Ascending aorta (tissue), 2 donors: ENCODE measurements at regions not wholly inside any gene's neighbourhood (a gene's known extent, or its start where the extent isn't known, plus 50 kb on each side); places are given as distances from the start of the nearest gene placed in this dataset.
"Not testable (repeated sequence)": the region's sequence is repeated elsewhere in the genome, so short reads cannot be mapped to it uniquely, and the experiment has no call there.

Source experiments
- DNase-seq, 2 donors: peaks; one replicate each; pipeline ENCODE4 v3.0.0-alpha.2; 2019; ENCODE audit warnings: low spot score in 2 of 2
- H3K27ac ChIP-seq, 2 donors: fragments of 200-600 bp; sonication (generic); one replicate each; pipeline ENCODE4 v1.5.1; 2016 to 2017; ENCODE audit warnings: mild to moderate bottlenecking in 1 of 2
- H3K27me3 ChIP-seq: fragments of 200-600 bp; sonication (generic); one replicate; pipeline ENCODE4 v1.5.1; 2017
- H3K36me3 ChIP-seq, 2 donors: fragments of 200-600 bp; sonication (generic); one replicate each; pipeline ENCODE4 v1.5.1; 2016
- H3K4me1 ChIP-seq, 2 donors: fragments of 200-600 bp; sonication (generic); one replicate each; pipeline ENCODE4 v1.5.1; 2016 to 2017; ENCODE audit warnings: mild to moderate bottlenecking in 1 of 2
- H3K4me3 ChIP-seq, 2 donors: fragments of 200-600 bp; sonication (generic); one replicate each; pipeline ENCODE4 v1.5.1; 2016 to 2017; ENCODE audit warnings: mild to moderate bottlenecking in 1 of 2
- H3K9me3 ChIP-seq, 2 donors: fragments of 200-600 bp; sonication (generic); one replicate each; pipeline ENCODE4 v1.5.1; 2016
- intact Hi-C: fragments of 100-400 bp; cut with DNase I; formaldehyde crosslinking; loops from one replicate; pipeline ENCODE4 v1.15.1; 2023
- TF ChIP-seq, protein P1 (sequence below), 3 experiments: fragments of 200-600 bp in 2 of 3; fragments of 450-650 bp in 1 of 3; sonication (generic) in 2 of 3; IDR thresholded peaks; one replicate each; pipeline ENCODE4 v1.5.1; 2016 to 2019; ENCODE audit warnings: antibody characterized with exemption in 3 of 3, mild to moderate bottlenecking in 1 of 3, moderate library complexity in 1 of 3

DNA sequence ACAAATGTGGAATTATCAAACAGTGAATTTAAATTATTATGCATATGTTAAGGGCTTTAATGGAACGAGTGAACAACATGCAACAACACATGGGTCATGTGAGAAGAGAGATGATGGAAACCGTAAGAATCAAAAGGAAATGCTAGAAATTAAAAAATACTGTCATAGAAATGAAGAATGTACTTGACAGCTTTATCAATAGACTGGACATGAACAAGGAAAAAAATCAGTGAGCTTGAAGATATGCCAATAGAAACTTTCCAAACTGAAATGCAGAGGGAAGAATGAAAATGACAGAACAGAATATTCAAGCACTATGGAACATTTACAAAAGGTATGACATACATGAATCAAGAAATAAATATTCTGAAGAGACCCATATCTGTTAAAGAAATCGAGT lies 117.7 kb upstream of the KCNJ3 start:
- TF ChIP-seq, protein P1, sequence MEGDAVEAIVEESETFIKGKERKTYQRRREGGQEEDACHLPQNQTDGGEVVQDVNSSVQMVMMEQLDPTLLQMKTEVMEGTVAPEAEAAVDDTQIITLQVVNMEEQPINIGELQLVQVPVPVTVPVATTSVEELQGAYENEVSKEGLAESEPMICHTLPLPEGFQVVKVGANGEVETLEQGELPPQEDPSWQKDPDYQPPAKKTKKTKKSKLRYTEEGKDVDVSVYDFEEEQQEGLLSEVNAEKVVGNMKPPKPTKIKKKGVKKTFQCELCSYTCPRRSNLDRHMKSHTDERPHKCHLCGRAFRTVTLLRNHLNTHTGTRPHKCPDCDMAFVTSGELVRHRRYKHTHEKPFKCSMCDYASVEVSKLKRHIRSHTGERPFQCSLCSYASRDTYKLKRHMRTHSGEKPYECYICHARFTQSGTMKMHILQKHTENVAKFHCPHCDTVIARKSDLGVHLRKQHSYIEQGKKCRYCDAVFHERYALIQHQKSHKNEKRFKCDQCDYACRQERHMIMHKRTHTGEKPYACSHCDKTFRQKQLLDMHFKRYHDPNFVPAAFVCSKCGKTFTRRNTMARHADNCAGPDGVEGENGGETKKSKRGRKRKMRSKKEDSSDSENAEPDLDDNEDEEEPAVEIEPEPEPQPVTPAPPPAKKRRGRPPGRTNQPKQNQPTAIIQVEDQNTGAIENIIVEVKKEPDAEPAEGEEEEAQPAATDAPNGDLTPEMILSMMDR (IDR thresholded peaks at IDR 0.05): no peak
- peaks cover 0 to 17% of the 10 kb centered on the region in 2 donors for H3K9me3 ChIP-seq
- no peak overlapping the region for H3K27ac ChIP-seq
- no peak for DNase-seq
- no peaks in the 10 kb centered on the region for H3K27me3 ChIP-seq
- H3K4me3 ChIP-seq: no peak overlapping the region
- no peaks in the 10 kb centered on the region for H3K36me3 ChIP-seq
- intact Hi-C loops: no loop called here
- no peaks in the 10 kb centered on the region for H3K4me1 ChIP-seq

DNA sequence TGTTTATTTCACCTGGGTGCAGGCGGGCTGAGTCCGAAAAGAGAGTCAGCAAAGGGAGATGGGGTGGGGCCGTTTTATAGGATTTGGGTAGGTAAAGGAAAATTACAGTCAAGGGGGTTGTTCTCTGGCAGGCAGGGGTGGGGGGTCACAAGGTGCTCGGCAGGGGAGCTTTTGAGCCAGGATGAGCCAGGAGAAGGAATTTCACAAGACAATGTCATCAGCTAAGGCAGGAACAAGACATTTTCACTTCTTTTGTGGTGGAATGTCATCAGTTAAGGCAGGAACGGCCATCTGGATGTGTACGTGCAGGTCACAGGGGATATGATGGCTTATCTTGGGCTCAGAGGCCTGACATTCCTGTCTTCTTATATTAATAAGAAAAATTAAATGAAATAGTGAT lies 115.8 kb upstream of the KCNJ3 start:
- H3K27me3 ChIP-seq, H3K36me3 ChIP-seq, H3K4me3 ChIP-seq, H3K27ac ChIP-seq, DNase-seq, H3K4me1 ChIP-seq, intact Hi-C loops: not testable (repeated sequence)
- H3K9me3 ChIP-seq: peaks cover 0 to 17% of the 10 kb centered on the region in 2 donors

DNA sequence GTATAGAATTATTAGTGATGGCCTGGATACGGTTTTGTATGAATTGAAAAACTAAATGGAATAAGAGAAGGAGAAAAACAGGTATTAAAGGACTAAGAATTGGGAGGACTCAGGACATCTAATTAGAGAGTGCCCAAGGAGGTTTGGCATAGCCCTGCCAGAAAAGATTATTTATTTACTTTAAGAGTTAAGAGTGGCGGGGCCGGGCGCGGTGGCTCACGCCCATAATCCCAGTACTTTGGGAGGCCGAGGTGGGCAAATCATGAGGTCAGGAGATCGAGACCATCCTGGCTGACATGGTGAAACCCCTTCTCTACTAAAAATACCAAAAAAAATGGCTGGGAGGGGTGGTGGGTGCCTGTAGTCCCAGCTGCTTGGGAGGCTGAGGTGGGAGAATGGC lies 115.2 kb upstream of the KCNJ3 start:
- H3K36me3 ChIP-seq, H3K27ac ChIP-seq, H3K4me1 ChIP-seq, intact Hi-C loops, DNase-seq, H3K4me3 ChIP-seq, H3K27me3 ChIP-seq: not testable (repeated sequence)
- peaks cover 0 to 17% of the 10 kb centered on the region in 2 donors for H3K9me3 ChIP-seq

DNA sequence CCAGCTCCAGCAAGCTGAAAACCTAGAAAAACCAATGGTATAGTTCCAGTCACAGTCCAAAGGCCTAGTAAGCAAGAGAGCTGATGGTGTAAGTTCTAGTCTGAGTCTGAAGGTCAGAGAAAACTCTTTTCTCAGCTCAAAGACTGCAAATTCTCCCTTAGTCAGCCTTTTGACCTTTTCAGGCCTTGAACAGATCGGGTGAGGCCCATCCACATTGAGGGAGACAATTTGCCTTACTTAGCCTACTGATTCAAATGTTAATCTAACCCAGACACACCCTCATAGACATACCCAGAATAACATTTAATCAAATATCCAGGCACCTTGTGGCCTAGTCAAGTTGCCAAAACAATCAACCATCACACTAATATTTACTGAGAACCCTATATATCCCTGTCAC lies 110.8 kb upstream of the KCNJ3 start:
- TF ChIP-seq, protein P1 (IDR thresholded peaks at IDR 0.05): no peak
- intact Hi-C loops: no loop called here
- H3K27me3 ChIP-seq: no peaks in the 10 kb centered on the region
- H3K4me3 ChIP-seq: no peak overlapping the region
- DNase-seq: no peak
- H3K27ac ChIP-seq: no peak overlapping the region
- H3K9me3 ChIP-seq: no peaks in the 10 kb centered on the region
- H3K4me1 ChIP-seq: no peaks in the 10 kb centered on the region
- no peaks in the 10 kb centered on the region for H3K36me3 ChIP-seq

DNA sequence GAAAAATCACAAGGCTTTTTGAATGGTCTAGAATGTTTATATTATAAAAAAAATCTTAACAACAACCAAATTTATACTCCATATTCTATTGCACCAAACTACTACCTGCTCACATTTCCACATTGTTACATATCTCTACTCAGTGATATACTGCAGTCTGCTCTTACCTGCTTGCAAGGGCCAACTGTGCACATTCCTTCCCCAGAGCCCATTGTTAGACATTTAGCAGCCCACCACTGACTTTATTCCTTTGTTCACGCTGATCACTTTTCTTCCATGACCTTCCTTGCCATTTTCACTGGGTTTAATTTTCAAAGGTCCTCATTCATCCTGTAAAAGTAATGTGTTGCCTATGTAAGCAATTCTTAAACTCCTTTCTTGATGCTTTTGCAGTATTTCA lies 109.7 kb upstream of the KCNJ3 start:
- no peaks in the 10 kb centered on the region for H3K9me3 ChIP-seq
- H3K27me3 ChIP-seq: no peaks in the 10 kb centered on the region
- intact Hi-C loops: no loop called here
- H3K27ac ChIP-seq: no peak overlapping the region
- DNase-seq: no peak
- H3K4me3 ChIP-seq: no peak overlapping the region
- TF ChIP-seq, protein P1 (IDR thresholded peaks at IDR 0.05): no peak
- H3K36me3 ChIP-seq: no peaks in the 10 kb centered on the region
- no peaks in the 10 kb centered on the region for H3K4me1 ChIP-seq

DNA sequence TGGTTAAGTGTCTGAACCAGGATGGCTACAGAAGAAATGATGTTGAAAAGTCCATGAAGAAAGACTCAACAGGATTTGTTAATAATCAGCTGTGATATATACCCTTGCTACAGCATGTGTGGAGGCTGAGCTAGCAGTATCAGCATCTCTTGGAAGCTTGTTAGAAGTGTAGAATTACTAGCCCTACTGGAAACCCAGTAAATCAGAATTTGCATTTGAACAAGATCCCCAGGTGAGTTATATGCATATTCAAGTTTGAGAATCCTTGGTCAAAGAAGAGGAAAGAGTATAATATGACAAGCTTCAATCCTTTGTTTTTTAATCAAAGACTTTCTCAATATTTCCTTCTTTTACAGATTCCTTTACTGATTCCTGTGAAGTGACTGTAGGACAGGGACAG lies 109.0 kb upstream of the KCNJ3 start:
- no peaks in the 10 kb centered on the region for H3K4me1 ChIP-seq

More for the DNA sequence above, 109.0 kb upstream of the KCNJ3 start:
- no peak for DNase-seq
- H3K4me3 ChIP-seq: no peak overlapping the region
- H3K36me3 ChIP-seq: no peaks in the 10 kb centered on the region
- H3K27ac ChIP-seq: no peak overlapping the region
- TF ChIP-seq, protein P1 (IDR thresholded peaks at IDR 0.05): no peak
- no peaks in the 10 kb centered on the region for H3K27me3 ChIP-seq
- no peaks in the 10 kb centered on the region for H3K9me3 ChIP-seq
- intact Hi-C loops: no loop called here
